HPDE6-E6E7 (cell line): ENCODE measurements at regions not wholly inside any gene's neighbourhood (a gene's known extent, or its start where the extent isn't known, plus 50 kb on each side); places are given as distances from the start of the nearest gene placed in this dataset.
"Not testable (repeated sequence)": the region's sequence is repeated elsewhere in the genome, so short reads cannot be mapped to it uniquely, and the experiment has no call there.

Experiments used
- DNase-seq: peaks from one replicate; pipeline ENCODE4 v3.0.0; 2011; ENCODE audit warnings: missing footprints; ENCODE audit errors: extremely low spot score

GRCh38 chr11:100531290-100531689, 155.8 kb upstream of the ARHGAP42 start:
- not testable (repeated sequence) for DNase-seq

DNA sequence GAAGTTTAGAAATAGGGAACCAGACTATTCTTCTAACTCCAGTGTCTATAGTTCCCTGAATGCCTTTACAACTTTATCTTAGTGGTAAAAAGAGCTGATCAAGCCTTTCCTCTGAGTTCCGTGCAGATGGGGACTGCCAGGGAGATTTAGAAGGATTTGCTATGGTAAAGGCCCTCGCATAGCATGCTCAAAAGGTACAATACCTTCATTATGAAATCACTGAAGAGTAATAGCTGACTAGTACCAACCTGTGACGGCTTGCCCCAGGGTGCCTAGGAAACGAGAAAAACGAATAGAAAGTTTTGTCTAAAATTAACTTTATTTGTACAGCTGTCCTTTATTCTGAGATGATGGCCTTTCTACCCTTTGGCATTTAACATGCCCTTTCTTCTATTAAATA, 150.1 kb upstream of the ARHGAP42 start:
- DNase-seq: no peak

DNA sequence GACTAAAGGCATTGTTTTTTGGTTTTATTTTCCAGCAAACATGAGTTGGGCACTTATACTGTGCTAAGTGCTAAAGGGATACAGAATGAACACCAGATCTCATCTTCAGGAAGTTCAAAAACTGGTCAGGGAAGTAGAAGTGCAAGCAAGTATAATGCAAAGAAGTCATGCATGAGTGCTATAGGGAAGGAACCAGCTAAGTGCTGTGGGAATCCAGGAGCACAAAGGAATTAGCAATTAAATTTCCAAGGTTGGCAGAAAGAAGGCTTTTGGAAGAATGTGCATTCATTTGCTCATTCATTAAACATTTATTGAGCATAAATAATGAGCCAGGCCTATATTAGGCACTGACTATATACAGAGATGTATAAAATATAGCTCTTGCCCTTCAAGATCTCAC, 143.7 kb upstream of the ARHGAP42 start:
- no peak for DNase-seq

GRCh38 chr11:100545556-100545955, 141.5 kb upstream of the ARHGAP42 start:
- no peak for DNase-seq

GRCh38 chr11:100545970-100546369, 141.1 kb upstream of the ARHGAP42 start:
- no peak for DNase-seq

DNA sequence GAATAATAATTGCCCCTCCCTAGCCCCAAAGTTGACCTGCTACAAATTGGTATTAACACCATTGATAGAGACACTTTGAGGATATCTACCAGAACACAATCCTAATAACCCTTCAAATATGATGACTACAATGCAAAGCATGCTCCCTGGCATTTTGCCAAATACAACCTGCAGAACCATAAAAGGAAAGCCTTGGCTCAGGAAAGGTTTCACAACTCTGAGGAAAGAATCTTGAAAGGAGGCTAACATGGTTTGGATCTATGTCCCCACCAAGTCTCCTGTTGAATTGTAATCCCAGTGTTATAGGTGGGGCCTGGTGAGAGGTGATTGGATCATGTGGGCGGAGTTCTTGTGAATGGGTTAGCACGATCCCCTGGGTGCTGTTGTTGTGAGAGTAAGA, 140.4 kb upstream of the ARHGAP42 start:
- peak; percentile 40 for DNase-seq

DNA sequence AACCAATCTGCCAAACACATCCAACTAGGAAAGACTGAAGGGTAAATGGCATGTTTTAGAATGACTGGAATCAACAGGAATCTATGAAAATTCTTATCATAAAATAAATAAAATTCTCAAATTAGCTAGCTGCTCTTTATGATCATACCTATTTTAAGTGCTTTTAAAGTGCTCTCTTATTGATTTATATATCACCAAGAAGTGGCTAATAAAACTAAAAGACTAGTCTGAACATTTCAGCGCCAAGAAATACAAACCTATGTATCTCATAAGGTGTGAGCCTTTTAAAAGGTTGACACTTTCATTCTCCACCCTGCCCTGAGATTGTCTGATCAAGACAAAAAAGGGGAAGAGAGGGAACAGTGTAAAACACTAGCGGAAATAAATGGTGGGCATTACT, 136.8 kb upstream of the ARHGAP42 start:
- DNase-seq: no peak

GRCh38 chr11:100550912-100551632, 136.0 kb upstream of the ARHGAP42 start:
- no peak for DNase-seq

GRCh38 chr11:100555931-100556330, 131.2 kb upstream of the ARHGAP42 start:
- no peak for DNase-seq

GRCh38 chr11:100556781-100557180, 130.3 kb upstream of the ARHGAP42 start:
- DNase-seq: no peak

DNA sequence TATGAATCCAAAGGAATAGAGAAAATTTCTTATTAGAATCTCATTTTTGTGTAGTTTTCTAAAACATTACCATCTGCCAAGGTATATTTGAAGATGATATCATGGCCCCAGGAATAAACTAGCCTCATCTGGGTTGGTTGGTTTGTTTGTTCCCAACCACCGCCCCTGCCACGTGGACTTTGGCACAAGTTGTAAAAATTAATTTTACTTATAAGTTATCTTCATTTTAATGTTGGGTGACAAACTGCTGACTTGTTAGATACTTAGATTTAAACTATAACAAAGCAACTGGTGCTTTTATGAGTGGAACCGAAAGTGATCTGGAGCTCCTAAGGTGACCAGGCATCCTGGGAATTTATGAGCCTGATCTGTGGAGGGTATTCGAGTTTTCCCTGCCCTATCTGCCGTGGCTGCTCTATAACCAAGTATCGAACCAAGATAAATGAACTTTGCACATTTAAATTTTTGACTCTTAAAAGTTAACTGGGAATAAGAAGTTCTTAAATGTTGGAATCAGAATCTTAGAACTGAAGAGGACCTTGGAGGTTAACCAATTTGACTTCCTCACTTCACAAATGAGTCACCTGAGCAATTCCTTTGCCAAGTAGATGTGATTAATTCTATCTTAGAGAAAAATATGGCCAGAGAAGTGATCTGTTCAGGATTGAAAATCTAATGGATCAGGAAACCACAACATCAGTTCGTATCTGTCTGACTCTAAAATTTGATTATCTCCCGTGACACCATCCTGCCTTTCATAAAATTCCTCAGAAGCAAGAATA, 129.1 kb upstream of the ARHGAP42 start:
- no peak for DNase-seq

DNA sequence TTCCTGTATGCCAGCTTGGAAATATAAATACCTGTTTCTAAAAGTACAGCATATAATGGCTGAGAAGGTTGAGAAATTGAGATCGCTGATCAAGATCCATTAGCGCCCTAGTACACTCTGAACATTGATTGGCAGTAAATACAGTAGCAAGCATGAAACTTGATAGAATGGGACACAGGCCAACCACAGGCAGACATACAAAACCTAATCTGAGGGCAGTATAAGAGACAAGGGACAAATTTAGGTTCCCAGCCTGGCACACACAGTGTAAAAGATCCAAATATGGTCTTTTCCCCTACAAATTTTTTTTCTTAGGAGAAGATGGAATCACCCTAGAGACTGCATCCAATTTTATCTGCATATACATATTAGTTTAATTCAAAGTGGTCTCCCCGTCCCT, 126.5 kb upstream of the ARHGAP42 start:
- no peak for DNase-seq

DNA sequence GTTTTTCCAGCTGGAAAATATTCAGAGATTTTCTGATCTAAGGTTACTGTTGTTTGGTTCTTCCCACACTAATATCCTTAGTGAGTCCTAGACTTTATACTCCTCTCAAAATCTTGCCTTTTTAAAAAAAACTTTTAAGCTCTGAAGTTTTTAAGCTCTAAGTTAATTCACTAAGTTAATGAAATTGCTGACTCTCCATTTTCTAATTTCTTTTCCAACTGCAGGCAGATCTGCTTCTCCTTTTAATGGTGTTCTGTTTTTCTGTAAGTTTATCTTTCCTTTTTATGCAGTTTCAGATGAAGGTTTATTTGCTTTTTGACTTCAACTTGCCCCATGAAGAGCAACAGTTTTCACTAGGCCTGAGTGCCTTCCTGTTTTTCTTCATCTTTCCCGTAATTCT, 125.8 kb upstream of the ARHGAP42 start:
- no peak for DNase-seq

GRCh38 chr11:100562128-100562527, 125.0 kb upstream of the ARHGAP42 start:
- DNase-seq: peak; percentile 34

DNA sequence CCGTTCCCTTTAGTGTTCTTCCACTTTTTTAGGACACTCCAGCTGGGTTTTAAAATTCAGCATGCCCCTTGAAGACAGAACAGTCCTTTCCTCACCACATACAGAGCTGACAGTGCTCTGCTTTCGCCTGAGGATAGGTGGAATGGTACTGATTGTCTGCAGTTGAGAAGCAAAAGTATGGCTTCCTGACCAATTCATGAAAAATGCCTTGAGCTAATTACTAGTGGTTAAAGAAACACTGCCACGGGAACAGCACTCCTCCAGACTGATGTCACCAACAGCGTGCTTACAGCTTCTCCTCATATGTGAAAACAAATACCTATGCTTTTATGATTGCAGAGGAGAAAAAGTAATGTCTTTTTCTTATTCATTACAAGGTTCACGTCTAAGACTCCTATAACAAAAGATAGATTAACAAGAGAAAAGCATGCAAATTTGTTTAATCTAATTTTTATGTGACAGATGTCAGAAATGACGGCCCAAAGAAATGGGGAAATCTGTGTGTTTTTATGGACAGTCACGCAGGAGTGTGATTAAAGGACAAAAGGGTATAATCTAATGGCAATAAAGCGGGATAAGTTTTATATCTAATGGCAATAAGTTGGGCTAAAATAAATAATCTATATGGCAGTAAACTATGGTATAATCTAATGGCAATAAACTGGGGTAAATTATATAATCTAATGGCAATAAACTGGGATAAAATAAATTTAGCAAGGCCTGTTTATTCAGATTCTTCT, 123.4 kb upstream of the ARHGAP42 start:
- no peak for DNase-seq

DNA sequence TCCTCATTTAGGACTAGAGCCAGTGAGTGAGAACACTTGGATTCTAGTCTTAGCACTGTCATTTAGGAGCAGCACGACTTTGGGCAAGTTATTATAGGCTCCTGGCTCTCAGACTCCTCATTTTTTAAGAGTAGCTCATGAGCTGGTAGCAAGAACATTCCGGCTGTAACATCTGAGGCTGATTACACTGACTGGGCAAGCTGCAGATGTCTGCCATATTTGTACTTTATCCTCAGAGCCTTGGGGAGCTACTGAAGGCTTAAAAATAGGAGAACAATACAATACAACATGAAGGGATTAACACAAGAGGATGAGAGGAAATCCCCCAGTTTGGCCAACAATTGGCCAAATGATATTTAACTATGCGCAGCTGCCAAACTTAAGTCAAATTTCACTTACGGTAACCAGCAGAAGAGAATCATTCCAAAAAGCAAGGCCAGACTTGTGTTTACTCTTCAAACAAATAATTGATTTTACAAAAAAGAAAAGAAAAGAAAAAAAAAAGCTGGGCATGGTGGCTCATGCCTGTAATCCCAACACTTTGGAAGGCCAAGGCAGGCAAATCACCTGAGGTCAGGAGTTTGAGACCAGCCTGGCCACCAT, 113.1 kb upstream of the ARHGAP42 start:
- DNase-seq: no peak

DNA sequence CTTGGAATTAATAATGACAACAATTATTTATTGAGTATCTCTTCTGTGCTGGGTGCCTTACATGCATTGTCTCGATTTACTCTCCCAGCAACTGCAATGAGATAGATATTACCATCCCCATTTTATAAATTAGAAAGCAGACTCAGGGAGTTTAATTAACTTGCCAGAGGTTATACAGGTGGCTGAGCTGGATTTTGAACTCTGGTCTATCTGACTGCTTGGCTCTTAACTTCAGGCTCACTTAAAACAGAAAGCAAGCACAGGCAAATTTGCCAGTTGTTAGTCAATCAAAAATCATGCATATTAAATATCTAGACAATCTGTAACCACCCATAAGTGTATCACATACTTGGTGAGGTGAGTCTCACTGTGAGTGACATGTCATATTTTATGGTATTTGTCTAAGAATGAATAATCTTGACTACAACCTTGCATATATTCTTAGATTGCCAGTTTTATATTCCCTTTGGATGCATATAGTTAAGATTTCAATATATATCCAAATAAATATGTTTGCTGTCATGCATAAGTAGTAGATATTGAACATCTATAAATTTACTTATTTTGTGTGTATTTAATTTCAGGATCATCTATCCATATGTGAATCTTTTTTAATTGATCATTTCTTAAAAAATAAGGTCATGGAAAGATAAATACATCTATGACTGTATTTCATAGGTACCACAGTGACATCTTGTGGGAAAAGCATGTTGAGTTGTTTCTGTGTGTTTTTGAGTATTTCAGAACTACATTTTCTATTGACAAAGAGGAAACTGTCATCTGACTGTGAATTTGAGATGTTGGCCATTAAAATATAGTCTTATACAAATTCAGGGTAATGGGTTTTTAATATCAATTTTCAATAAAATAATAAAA, 112.0 kb upstream of the ARHGAP42 start:
- DNase-seq: no peak

GRCh38 chr11:100575860-100576717, 111.0 kb upstream of the ARHGAP42 start:
- DNase-seq: peak; percentile 20

- DNase-seq: no peak
Measured at GRCh38 chr11:100576718-100577021, 110.4 kb upstream of the ARHGAP42 start.

- DNase-seq: peak; percentile 14
Measured at GRCh38 chr11:100578831-100579311, 108.2 kb upstream of the ARHGAP42 start.
